BLaER1 treated with 17β-estradiol and CSF1 and Interleukin-3, amounts not matched to agents 10 nM and 100 nM (cell line): ENCODE measurements at regions not wholly inside any gene's neighbourhood (a gene's known extent, or its start where the extent isn't known, plus 50 kb on each side); places are given as distances from the start of the nearest gene placed in this dataset.

Experiments
- H3K27ac ChIP-seq, 11 experiments: shearing (Covaris generic); formaldehyde crosslinking; 2 replicates each; pipeline ENCODE4 v1.8.1; 2022
- H3K27me3 ChIP-seq, 11 experiments: shearing (Covaris generic); formaldehyde crosslinking; 2 replicates each; pipeline ENCODE4 v1.8.1; 2022
- H3K36me3 ChIP-seq, 11 experiments: shearing (Covaris generic); formaldehyde crosslinking; 2 replicates each; pipeline ENCODE4 v1.8.1; 2022
- H3K4me1 ChIP-seq, 10 experiments: shearing (Covaris generic); formaldehyde crosslinking; 2 replicates each; pipeline ENCODE4 v1.8.1; 2022
- H3K4me2 ChIP-seq, 11 experiments: shearing (Covaris generic); formaldehyde crosslinking; 2 replicates each; pipeline ENCODE4 v1.8.1; 2022
- H3K4me3 ChIP-seq, 10 experiments: shearing (Covaris generic); formaldehyde crosslinking; 2 replicates each; pipeline ENCODE4 v1.8.1; 2022
- H3K9ac ChIP-seq, 11 experiments: shearing (Covaris generic); formaldehyde crosslinking; 2 replicates each; pipeline ENCODE4 v1.8.1; 2022
- H3K9me3 ChIP-seq, 11 experiments: shearing (Covaris generic); formaldehyde crosslinking; replicated peaks in 1 of 11; 2 replicates each; pipeline ENCODE4 v1.8.1; 2022
- H4K20me1 ChIP-seq, 11 experiments: shearing (Covaris generic); formaldehyde crosslinking; 2 replicates each; pipeline ENCODE4 v1.8.1; 2022
- Cebpa-rat ChIP-seq, 11 experiments: shearing (Covaris generic); IDR thresholded peaks; 2 replicates each; pipeline ENCODE4 v1.8.1; 2022

GRCh38 chr2:167827352-167828097 is 419.9 kb downstream of the STK39 start:
- Histone ChIP-seq H3K27me3 (no peaks in the 10 kb centered on the region), H3K4me2 (no peak overlapping the region), H3K4me1 (no peaks in the 10 kb centered on the region), H3K27ac (no peak overlapping the region), H3K4me3 (no peak overlapping the region), H3K9me3 (no peaks in the 10 kb centered on the region), H3K36me3 (no peaks in the 10 kb centered on the region), H3K9ac (no peak overlapping the region), H4K20me1 (no peaks in the 10 kb centered on the region)
- no peak for TF ChIP-seq Cebpa-rat (IDR thresholded peaks at IDR 0.05)

DNA sequence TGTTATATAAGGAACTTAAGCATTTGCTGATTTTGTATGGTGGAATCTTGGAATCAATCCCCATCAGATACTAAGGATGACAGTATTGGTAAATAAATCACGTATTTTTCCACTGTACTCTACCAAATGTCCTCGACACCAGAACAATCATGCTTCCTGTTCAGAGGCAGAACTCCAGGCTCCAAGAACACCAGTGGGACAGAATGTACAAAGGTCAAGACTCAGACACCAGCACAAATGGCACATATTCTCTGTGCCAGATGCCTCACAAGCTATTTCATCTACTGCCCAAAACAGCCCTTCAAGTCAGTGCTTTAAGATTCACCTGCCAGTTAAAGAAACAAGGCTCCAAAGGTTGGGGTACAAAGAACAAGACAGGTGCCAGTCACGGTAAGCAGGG is 420.5 kb downstream of the STK39 start:
- Histone ChIP-seq H3K9ac (no peak overlapping the region), H3K27ac (no peak overlapping the region), H3K4me1 (no peaks in the 10 kb centered on the region), H3K36me3 (no peaks in the 10 kb centered on the region), H3K9me3 (no peaks in the 10 kb centered on the region), H3K4me2 (no peak overlapping the region), H4K20me1 (no peaks in the 10 kb centered on the region), H3K4me3 (no peak overlapping the region), H3K27me3 (no peaks in the 10 kb centered on the region)
- no peak for TF ChIP-seq Cebpa-rat (IDR thresholded peaks at IDR 0.05)

- H3K27me3 ChIP-seq = no peaks in the 10 kb centered on the region
- H3K36me3 ChIP-seq = no peaks in the 10 kb centered on the region
- no peak for TF ChIP-seq Cebpa-rat (IDR thresholded peaks at IDR 0.05)
- H4K20me1 ChIP-seq = no peaks in the 10 kb centered on the region
- H3K27ac ChIP-seq = no peak overlapping the region
- no peak overlapping the region for H3K9ac ChIP-seq
- no peak overlapping the region for H3K4me2 ChIP-seq
- no peaks in the 10 kb centered on the region for H3K4me1 ChIP-seq
- H3K4me3 ChIP-seq = no peak overlapping the region
- no peaks in the 10 kb centered on the region for H3K9me3 ChIP-seq
These were observed 421.7 kb downstream of the STK39 start for GRCh38 chr2:167825664-167826063.

- Histone ChIP-seq H3K4me1 (no peaks in the 10 kb centered on the region), H3K4me3 (no peak overlapping the region), H3K9ac (no peak overlapping the region), H3K4me2 (no peak overlapping the region), H3K27me3 (no peaks in the 10 kb centered on the region), H4K20me1 (no peaks in the 10 kb centered on the region), H3K27ac (no peak overlapping the region), H3K36me3 (no peaks in the 10 kb centered on the region), H3K9me3 (no peaks in the 10 kb centered on the region)
- no peak for TF ChIP-seq Cebpa-rat (IDR thresholded peaks at IDR 0.05)
These were observed 424.5 kb downstream of the STK39 start for GRCh38 chr2:167822690-167823465.

- Histone ChIP-seq H3K4me1 (no peaks in the 10 kb centered on the region), H4K20me1 (no peaks in the 10 kb centered on the region), H3K36me3 (no peaks in the 10 kb centered on the region), H3K9ac (no peak overlapping the region), H3K4me2 (no peak overlapping the region), H3K9me3 (no peaks in the 10 kb centered on the region), H3K27ac (no peak overlapping the region), H3K27me3 (no peaks in the 10 kb centered on the region), H3K4me3 (no peak overlapping the region)
- no peak for TF ChIP-seq Cebpa-rat (IDR thresholded peaks at IDR 0.05)
These were observed 426.9 kb downstream of the STK39 start for GRCh38 chr2:167820488-167820887.

DNA sequence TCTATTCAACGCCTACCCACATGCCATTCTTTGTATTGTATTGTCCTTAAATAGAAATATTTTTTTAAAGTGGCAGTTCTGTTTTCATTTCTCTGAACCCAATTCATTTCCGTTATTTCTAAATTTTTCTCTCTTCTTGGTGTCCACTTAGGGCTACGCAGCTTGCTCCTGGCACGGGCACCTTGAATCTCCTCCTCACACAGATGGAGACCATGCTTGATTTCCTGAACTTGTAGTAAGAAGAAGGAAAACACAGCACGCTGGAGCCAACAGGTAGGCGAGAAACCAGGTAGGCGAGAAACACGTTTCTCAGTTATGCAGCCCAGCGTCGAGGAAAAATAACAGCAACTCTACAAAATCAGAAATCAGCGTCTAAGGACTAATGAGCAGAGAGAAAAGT is 428.9 kb downstream of the STK39 start:
- no peak for TF ChIP-seq Cebpa-rat (IDR thresholded peaks at IDR 0.05)
- Histone ChIP-seq H3K9ac (no peak overlapping the region), H3K27me3 (no peaks in the 10 kb centered on the region), H4K20me1 (no peaks in the 10 kb centered on the region), H3K9me3 (no peaks in the 10 kb centered on the region), H3K4me1 (no peaks in the 10 kb centered on the region), H3K4me3 (no peak overlapping the region), H3K36me3 (no peaks in the 10 kb centered on the region), H3K4me2 (no peak overlapping the region), H3K27ac (no peak overlapping the region)

DNA sequence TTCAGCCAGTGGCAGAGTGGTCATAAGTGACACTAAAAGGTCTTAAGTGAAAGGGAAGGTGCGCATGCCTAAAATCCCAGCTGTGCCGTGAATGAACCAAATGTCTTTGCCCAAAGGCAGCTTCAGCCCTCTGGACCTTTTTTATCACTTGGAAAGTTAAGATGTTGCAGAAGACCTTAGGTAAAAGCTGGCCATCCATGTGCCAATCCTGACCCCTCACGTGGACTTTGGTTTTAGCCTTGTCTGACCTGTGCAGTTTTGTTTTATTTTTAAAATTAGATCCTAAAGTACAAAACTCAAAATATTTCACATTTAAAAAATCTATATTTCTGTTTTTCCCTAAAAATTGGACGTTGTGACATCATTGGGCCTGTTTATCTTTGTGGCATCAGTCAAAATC is 429.5 kb downstream of the STK39 start:
- TF ChIP-seq Cebpa-rat (IDR thresholded peaks at IDR 0.05) = no peak
- no peak overlapping the region for H3K4me3 ChIP-seq
- H4K20me1 ChIP-seq = no peaks in the 10 kb centered on the region
- no peaks in the 10 kb centered on the region for H3K27me3 ChIP-seq
- H3K9ac ChIP-seq = no peak overlapping the region
- H3K4me1 ChIP-seq = no peaks in the 10 kb centered on the region
- no peaks in the 10 kb centered on the region for H3K9me3 ChIP-seq
- no peak overlapping the region for H3K4me2 ChIP-seq
- no peaks in the 10 kb centered on the region for H3K36me3 ChIP-seq
- H3K27ac ChIP-seq = no peak overlapping the region

- no peak overlapping the region for H3K9ac ChIP-seq
- H3K27ac ChIP-seq = no peak overlapping the region
- H3K36me3 ChIP-seq = no peaks in the 10 kb centered on the region
- H3K4me3 ChIP-seq = no peak overlapping the region
- H3K9me3 ChIP-seq = no peaks in the 10 kb centered on the region
- no peaks in the 10 kb centered on the region for H3K27me3 ChIP-seq
- H3K4me1 ChIP-seq = no peaks in the 10 kb centered on the region
- TF ChIP-seq Cebpa-rat (IDR thresholded peaks at IDR 0.05) = no peak
- no peaks in the 10 kb centered on the region for H4K20me1 ChIP-seq
- H3K4me2 ChIP-seq = no peak overlapping the region
These were observed 430.0 kb downstream of the STK39 start for GRCh38 chr2:167817422-167817821.

DNA sequence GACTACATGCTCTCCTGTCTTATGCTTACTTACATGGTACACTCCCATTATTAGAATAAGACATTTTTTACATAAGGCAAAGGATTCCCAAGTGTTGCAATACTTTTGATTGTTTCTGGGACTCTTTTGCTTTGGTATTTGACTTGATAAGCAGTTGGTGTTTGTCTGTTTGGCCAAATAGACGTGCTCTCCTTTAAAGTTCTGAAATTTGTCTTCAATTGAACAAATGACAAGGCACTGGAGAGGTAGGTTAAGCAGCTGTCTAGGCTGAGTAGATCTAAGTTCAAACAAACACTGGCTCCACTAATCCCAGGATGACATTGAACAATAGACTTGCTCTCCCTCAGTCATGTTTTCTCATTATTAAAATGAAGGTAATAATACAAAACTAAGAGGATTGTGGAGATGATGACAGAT is 430.5 kb downstream of the STK39 start:
- Histone ChIP-seq H3K27me3 (no peaks in the 10 kb centered on the region), H3K4me1 (no peaks in the 10 kb centered on the region), H3K27ac (no peak overlapping the region), H3K4me3 (no peak overlapping the region), H3K36me3 (no peaks in the 10 kb centered on the region), H4K20me1 (no peaks in the 10 kb centered on the region), H3K4me2 (no peak overlapping the region), H3K9ac (no peak overlapping the region), H3K9me3 (no peaks in the 10 kb centered on the region)
- TF ChIP-seq Cebpa-rat (IDR thresholded peaks at IDR 0.05) = no peak
